Amygdala (tissue), 56 donors: ENCODE measurements at regions not wholly inside any gene's neighbourhood (a gene's known extent, or its start where the extent isn't known, plus 50 kb on each side); places are given as distances from the start of the nearest gene placed in this dataset.
"Not testable (repeated sequence)": the region's sequence is repeated elsewhere in the genome, so short reads cannot be mapped to it uniquely, and the experiment has no call there.

Experiments
- DNase-seq, 56 donors: peaks; one replicate each; lab custom pipeline; 2025; lab: John Stamatoyannopoulos, UW

- no peak for DNase-seq
These were observed 304.2 kb downstream of the DNAH5 start for GRCh38 chr5:13640270-13640669.

- no peak for DNase-seq
These were observed 311.8 kb downstream of the DNAH5 start for GRCh38 chr5:13632676-13633075.

GRCh38 chr5:13629218-13629617 is 315.3 kb downstream of the DNAH5 start:
- DNase-seq, result no peak

GRCh38 chr5:13627673-13628454 is 316.6 kb downstream of the DNAH5 start:
- no peak for DNase-seq

GRCh38 chr5:13625616-13626198 is 318.8 kb downstream of the DNAH5 start:
- DNase-seq, result no peak

GRCh38 chr5:13624283-13625074 is 320.0 kb downstream of the DNAH5 start:
- no peak for DNase-seq

GRCh38 chr5:13613621-13614020 is 330.9 kb downstream of the DNAH5 start:
- DNase-seq, result no peak

GRCh38 chr5:13611604-13612003 is 332.9 kb downstream of the DNAH5 start:
- DNase-seq, result no peak

- no peak for DNase-seq
These were observed 335.0 kb downstream of the DNAH5 start for GRCh38 chr5:13609504-13609903.

GRCh38 chr5:13606051-13606450 is 338.4 kb downstream of the DNAH5 start:
- no peak for DNase-seq

GRCh38 chr5:13601112-13601511 is 343.4 kb downstream of the DNAH5 start:
- no peak for DNase-seq

- DNase-seq, result no peak
These were observed 348.5 kb downstream of the DNAH5 start for GRCh38 chr5:13595978-13596377.

- DNase-seq, result no peak
These were observed 352.9 kb downstream of the DNAH5 start for GRCh38 chr5:13591621-13592020.

- DNase-seq, result no peak
These were observed 359.2 kb downstream of the DNAH5 start for GRCh38 chr5:13585324-13585723.

- no peak for DNase-seq
These were observed 362.6 kb downstream of the DNAH5 start for GRCh38 chr5:13581914-13582313.

- DNase-seq, result peak in 1 of 56 donors; percentile 29
These were observed 363.4 kb downstream of the DNAH5 start for GRCh38 chr5:13581132-13581531.

- DNase-seq, result peak in 1 of 56 donors; percentile 4
These were observed 364.4 kb downstream of the DNAH5 start for GRCh38 chr5:13580058-13580457.

GRCh38 chr5:13579091-13579490 is 365.4 kb downstream of the DNAH5 start:
- not testable (repeated sequence) for DNase-seq

- not testable (repeated sequence) for DNase-seq
These were observed 366.0 kb downstream of the DNAH5 start for GRCh38 chr5:13578311-13579039.

- DNase-seq, result no peak
These were observed 369.9 kb downstream of the DNAH5 start for GRCh38 chr5:13574574-13574973.

- DNase-seq, result no peak
These were observed 372.3 kb downstream of the DNAH5 start for GRCh38 chr5:13572163-13572562.
